Pancreas (tissue), 10 donors: ENCODE measurements at regions not wholly inside any gene's neighbourhood (a gene's known extent, or its start where the extent isn't known, plus 50 kb on each side); places are given as distances from the start of the nearest gene placed in this dataset.

Experiments used
- ATAC-seq, 4 donors: fragments of 200-7000 bp; cut with Tn5 transposase; one replicate each; pipeline versions ENCODE4 v1.8.0 to v1.9.1; 2020; ENCODE audit warnings: mild to moderate bottlenecking in 4 of 4, moderate library complexity in 4 of 4
- DNase-seq, 6 donors: peaks; one replicate each; pipeline ENCODE4 v3.0.0-alpha.2; 2020
- FAIRE-seq: peaks from 2 replicates; lab custom pipeline; 2012; peaks lifted over from hg19 to GRCh38; lab: Jason Lieb, UNC
- H3K27ac ChIP-seq, 4 donors: fragments of 200-600 bp; sonication (generic); 1 replicate in 3 of 4; 2 replicates in 1 of 4; pipeline versions ENCODE4 v1.5.0 to v1.8.0; 2020
- H3K27me3 ChIP-seq, 4 donors: fragments of 200-600 bp; one replicate each; pipeline ENCODE4 v1.8.0; 2021
- H3K36me3 ChIP-seq, 3 donors: fragments of 200-600 bp; sonication (generic) in 1 of 3; one replicate each; pipeline versions ENCODE4 v1.5.0 to v1.8.0; 2020 to 2021
- H3K4me1 ChIP-seq, 3 donors: fragments of 200-600 bp; one replicate each; pipeline ENCODE4 v1.8.0; 2021
- H3K4me3 ChIP-seq, 4 donors: fragments of 200-600 bp; sonication (generic) in 2 of 4; one replicate each; pipeline versions ENCODE4 v1.5.0 to v1.8.0; 2020 to 2021
- H3K9me3 ChIP-seq, 4 donors: fragments of 200-600 bp; one replicate each; pipeline ENCODE4 v1.8.0; 2021
- CTCF ChIP-seq, 4 donors: fragments of 200-600 bp; sonication (generic) in 3 of 4; IDR thresholded peaks; one replicate each; pipeline versions ENCODE4 v1.5.0 to v1.8.0; 2021; ENCODE audit warnings: antibody characterized with exemption in 4 of 4
- WGBS, 2 donors: extraction: QIAGEN DNeasy Blood & Tissue Kit; methylation state at CpG; one replicate each; pipeline ENCODE4 v1.1.7; 2013; 5-methylcytosine and 5-hydroxymethylcytosine counted together
- intact Hi-C, 3 donors: fragments of 100-400 bp; cut with DNase I; formaldehyde crosslinking; loops; one replicate each; pipeline versions ENCODE4 v1.11.1 to v1.14.2; 2022
- donor health status: healthy with polysubstance abuse.
- donor health status: DM: no; HTN: no; CAD: no; lungs with moderate emphysema.
- donor health status: DM: no; HTN: no; CAD: no.
- donor health status: control.
- donor health status: control.
- donor health status: Bipolar disorder and iron deficiency.
- donor health status: DM: yes; HTN: yes; CAD: no.
- donor health status: DM: no; HTN: no; CAD: no.
- donor health status: DM: no; HTN: no; CAD: no.
- donor health status: DM: yes; HTN: yes; CAD: no.

GRCh38 chr6:146975093-146975492 lies 229.1 kb upstream of the STXBP5 start:
- H3K4me3 ChIP-seq: no peak overlapping the region
- no peaks in the 10 kb centered on the region for H3K9me3 ChIP-seq
- H3K27ac ChIP-seq: no peak overlapping the region
- FAIRE-seq (no peak), DNase-seq (no peak), ATAC-seq (no peak)
- no peaks in the 10 kb centered on the region for H3K27me3 ChIP-seq
- H3K4me1 ChIP-seq: no peaks in the 10 kb centered on the region
- WGBS, 2 donors: 81 to 85% methylated on average over 3 of the region's 3 CpGs
- no peaks in the 10 kb centered on the region for H3K36me3 ChIP-seq
- intact Hi-C loops: no loop called here
- no peak for TF ChIP-seq CTCF (IDR thresholded peaks at IDR 0.05)

- intact Hi-C loops: no loop called here
- Histone ChIP-seq H3K27me3 (no peaks in the 10 kb centered on the region), H3K36me3 (no peaks in the 10 kb centered on the region), H3K9me3 (no peaks in the 10 kb centered on the region), H3K27ac (no peak overlapping the region), H3K4me1 (no peaks in the 10 kb centered on the region), H3K4me3 (no peak overlapping the region)
- DNase-seq: no peak
- ATAC-seq: no peak
- no peak for TF ChIP-seq CTCF (IDR thresholded peaks at IDR 0.05)
- 39 to 44% methylated on average over 4 of the region's 4 CpGs for WGBS, 2 donors
- FAIRE-seq: no peak
Observed at GRCh38 chr6:146980900-146981329, 223.3 kb upstream of the STXBP5 start.

GRCh38 chr6:146981981-146982380 lies 222.2 kb upstream of the STXBP5 start:
- Histone ChIP-seq H3K27ac (no peak overlapping the region), H3K9me3 (no peaks in the 10 kb centered on the region), H3K27me3 (no peaks in the 10 kb centered on the region), H3K4me3 (no peak overlapping the region), H3K4me1 (no peaks in the 10 kb centered on the region), H3K36me3 (no peaks in the 10 kb centered on the region)
- intact Hi-C loops: no loop called here
- WGBS, 2 donors: 69 to 70% methylated on average over 3 of the region's 3 CpGs
- TF ChIP-seq CTCF (IDR thresholded peaks at IDR 0.05): no peak
- ATAC-seq: no peak
- no peak for DNase-seq
- no peak for FAIRE-seq

- Histone ChIP-seq H3K9me3 (no peaks in the 10 kb centered on the region), H3K4me3 (no peak overlapping the region), H3K27ac (no peak overlapping the region), H3K27me3 (no peaks in the 10 kb centered on the region), H3K4me1 (no peaks in the 10 kb centered on the region), H3K36me3 (no peaks in the 10 kb centered on the region)
- ATAC-seq (no peak), FAIRE-seq (no peak), DNase-seq (no peak)
- 67 to 72% methylated on average over 11 of the region's 11 CpGs for WGBS, 2 donors
- intact Hi-C loops: no loop called here
- TF ChIP-seq CTCF (IDR thresholded peaks at IDR 0.05): no peak
Observed at GRCh38 chr6:146984251-146984924, 219.8 kb upstream of the STXBP5 start.

- no peak for TF ChIP-seq CTCF (IDR thresholded peaks at IDR 0.05)
- no peaks in the 10 kb centered on the region for H3K4me1 ChIP-seq
- H3K27me3 ChIP-seq: no peaks in the 10 kb centered on the region
- intact Hi-C loops: no loop called here
- H3K4me3 ChIP-seq: no peak overlapping the region
- FAIRE-seq (no peak), DNase-seq (no peak), ATAC-seq (peak in 3 of 4 donors; percentile 52 to 78 (median 57))
- H3K27ac ChIP-seq: no peak overlapping the region
- H3K36me3 ChIP-seq: no peaks in the 10 kb centered on the region
- 45 to 58% methylated on average over 3 of the region's 3 CpGs for WGBS, 2 donors
- H3K9me3 ChIP-seq: no peaks in the 10 kb centered on the region
Observed at GRCh38 chr6:146985111-146985510, 219.1 kb upstream of the STXBP5 start.
